GM18951 (cell line): ENCODE measurements at regions not wholly inside any gene's neighbourhood (a gene's known extent, or its start where the extent isn't known, plus 50 kb on each side); places are given as distances from the start of the nearest gene placed in this dataset.
"Not testable (repeated sequence)": the region's sequence is repeated elsewhere in the genome, so short reads cannot be mapped to it uniquely, and the experiment has no call there.

Experiments
- POLR2A ChIP-seq: IDR thresholded peaks from 4 replicates; pipeline ENCODE4 v1.6.1; 2011; ENCODE audit warnings: mild to moderate bottlenecking; ENCODE audit not compliant: insufficient read length, insufficient read depth; ENCODE audit errors: extremely low read depth
- in situ Hi-C: fragments of 300-500 bp; cut with MboI; formaldehyde crosslinking; loops from one replicate; pipeline ENCODE4 v1.12.0; 2022; ENCODE audit warnings: low sequenced_read_pairs, mixed read lengths, inconsistent platforms; ENCODE audit not compliant: unreplicated experiment

- no peak for TF ChIP-seq POLR2A
- in situ Hi-C loops: no loop called here
These were observed 245.8 kb upstream of the SULF2 start for GRCh38 chr20:48031122-48031521.

DNA sequence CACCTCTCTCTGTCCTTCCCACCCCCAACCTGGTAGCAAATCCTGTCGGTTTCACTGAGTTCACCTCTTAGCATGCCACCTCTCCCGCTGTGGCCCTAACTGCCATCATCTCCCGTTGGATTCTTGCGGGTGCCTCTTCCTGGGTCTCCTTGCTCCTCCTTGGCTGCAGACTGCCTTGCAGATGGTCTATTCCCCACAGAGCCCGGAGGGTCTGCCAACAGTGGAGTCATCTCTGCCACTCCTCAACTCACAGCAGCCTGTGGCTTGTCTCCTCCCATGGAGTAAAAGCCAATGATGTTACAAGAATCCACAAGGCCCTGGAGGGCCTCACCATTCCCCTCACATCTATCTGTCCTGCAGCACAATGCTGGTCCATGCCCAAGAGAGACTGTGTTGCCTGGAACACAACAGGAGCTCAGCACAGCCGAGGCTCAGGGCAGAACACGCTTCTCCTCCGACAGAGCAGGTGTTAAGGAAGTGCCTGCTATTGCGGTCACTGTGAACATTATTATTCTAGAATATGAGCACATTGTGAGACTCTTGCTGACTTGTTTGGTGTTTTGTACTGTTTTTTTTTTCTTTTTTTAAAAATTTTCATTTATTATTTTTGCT lies 241.8 kb upstream of the SULF2 start:
- in situ Hi-C loops: no loop called here
- TF ChIP-seq POLR2A: no peak

DNA sequence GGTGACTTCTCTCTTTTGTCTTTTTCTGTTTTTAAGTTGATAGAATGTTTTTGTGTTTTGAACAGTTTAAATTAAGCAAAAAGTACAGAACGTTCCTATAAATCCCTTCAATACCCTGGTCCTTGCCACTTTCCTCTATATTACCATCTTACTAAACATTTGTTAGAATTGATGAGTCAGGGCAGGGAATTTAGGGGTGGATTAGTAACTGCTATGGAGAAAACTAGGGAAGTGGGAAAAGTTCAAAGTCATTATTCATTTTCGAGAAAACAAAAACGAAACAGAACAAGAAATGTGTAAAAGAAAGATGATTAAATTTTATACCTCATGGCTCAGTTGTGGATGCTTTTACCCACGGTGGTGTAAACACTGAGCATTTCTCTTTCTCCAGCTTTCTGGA lies 240.4 kb upstream of the SULF2 start:
- TF ChIP-seq POLR2A: no peak
- in situ Hi-C loops: no loop called here

DNA sequence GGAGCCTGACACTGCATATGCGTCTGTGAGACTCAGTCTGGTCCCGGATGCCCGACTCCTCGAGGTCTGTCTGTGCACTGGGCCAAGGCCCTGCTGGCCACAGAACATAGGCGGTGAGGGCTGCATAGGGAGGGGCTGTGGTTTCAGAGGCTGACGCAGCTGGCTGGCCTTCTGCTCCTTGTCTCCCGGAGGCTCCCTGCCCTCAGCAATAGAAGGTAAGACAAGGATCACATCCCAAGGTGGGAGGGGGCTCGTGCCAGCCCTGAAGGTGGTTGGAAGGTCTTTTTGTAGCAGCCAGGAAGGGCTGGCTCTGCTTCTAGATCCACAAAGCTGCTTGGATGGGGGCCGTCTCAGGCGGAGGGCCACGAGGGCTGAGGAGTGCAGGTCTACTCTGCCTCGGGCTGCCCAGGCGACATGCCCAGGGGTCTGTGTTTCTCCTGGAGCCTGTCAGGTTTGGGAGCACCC lies 239.8 kb upstream of the SULF2 start:
- TF ChIP-seq POLR2A: no peak
- in situ Hi-C loops: no loop called here

- in situ Hi-C loops: no loop called here
- no peak for TF ChIP-seq POLR2A
These were observed 239.3 kb upstream of the SULF2 start for GRCh38 chr20:48024539-48024938.

DNA sequence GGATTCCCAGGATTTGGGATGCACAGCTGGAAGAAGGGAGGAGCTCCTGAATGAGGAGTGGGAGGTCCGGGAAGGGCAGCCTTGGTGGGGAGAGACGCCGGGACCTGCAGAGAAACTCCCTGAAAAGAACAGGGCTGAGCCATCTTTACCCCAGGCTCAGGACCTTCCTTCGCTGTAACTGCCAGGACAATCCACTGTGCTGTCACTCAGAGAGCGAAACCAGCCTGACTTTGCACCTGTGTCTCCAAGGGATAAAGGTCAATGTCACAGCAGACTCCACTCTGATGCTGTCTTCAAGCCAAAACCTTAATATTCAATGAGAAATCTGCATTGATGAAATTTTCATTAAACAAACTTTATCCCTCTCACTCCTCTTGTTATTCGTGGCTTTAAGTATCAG lies 235.4 kb upstream of the SULF2 start:
- in situ Hi-C loops: not testable (repeated sequence)

DNA sequence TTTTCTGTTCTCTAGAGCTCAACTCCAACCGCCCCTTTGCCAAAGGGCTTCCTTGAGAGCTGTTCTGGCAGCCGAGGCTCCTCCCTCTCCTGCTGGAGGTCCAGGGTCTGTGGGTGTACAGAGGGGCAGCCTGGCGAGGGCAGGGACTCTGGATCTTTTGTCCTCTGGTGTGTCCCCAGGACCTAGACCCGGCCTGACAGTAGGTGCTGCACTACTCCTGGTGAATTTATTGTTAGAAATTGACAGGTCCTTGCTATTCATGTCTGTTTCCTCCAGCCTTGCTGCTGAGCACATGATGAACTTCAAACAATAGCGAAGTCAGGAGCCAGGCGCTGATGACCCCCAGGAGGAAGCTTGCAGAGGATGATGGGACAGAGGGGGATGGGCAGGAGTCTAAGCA lies 234.7 kb upstream of the SULF2 start:
- TF ChIP-seq POLR2A: no peak
- in situ Hi-C loops: no loop called here

DNA sequence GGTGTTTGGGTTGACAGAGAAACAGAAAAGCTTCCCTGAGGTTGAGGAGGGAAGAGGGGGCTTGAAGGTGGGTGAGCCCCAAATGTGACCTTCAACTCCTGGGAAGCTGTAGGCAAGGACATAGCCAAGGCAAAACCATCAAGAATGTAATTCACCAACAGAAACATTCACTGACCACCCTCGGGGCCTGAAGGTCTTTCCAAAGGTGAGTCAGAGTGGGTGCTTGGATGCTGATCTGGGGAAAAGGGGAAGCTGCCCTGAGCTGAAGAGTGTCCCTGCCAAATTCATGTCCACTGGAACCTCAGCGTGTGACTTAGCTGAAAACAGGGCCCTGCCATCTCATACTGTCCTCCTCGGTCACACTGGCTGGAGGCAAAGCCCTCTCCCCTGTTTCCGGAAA lies 234.2 kb upstream of the SULF2 start:
- no peak for TF ChIP-seq POLR2A
- in situ Hi-C loops: no loop called here

- in situ Hi-C loops: not testable (repeated sequence)
These were observed 233.6 kb upstream of the SULF2 start for GRCh38 chr20:48018851-48019250.

DNA sequence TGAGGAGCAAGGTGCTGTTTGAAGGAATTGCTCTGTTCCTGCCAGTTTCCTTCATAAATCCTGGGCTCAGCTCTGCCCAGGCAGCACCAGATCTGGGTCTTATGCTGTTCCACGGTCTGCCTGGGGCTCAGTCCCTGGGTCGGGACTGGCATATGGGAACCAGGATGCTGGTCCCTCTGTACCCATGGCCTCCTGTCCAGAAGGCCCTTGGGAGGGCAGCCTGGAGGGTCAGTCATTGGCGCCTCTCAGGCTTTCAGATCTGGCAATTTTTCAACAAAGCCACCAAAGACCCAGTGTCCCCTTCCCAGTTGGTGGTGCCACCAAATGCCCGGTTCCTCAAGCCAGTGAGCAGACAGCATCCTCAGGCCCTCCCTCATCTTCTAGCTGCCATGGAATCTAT lies 232.7 kb upstream of the SULF2 start:
- in situ Hi-C loops: no loop called here
- TF ChIP-seq POLR2A: no peak

GRCh38 chr20:48017509-48017908 lies 232.2 kb upstream of the SULF2 start:
- in situ Hi-C loops: no loop called here
- no peak for TF ChIP-seq POLR2A

GRCh38 chr20:48015943-48016723 lies 230.9 kb upstream of the SULF2 start:
- in situ Hi-C loops: no loop called here
- no peak for TF ChIP-seq POLR2A

GRCh38 chr20:48015141-48015910 lies 230.0 kb upstream of the SULF2 start:
- no peak for TF ChIP-seq POLR2A
- in situ Hi-C loops: no loop called here
